ENCODE measurements at regions not wholly inside any gene's neighbourhood (a gene's known extent, or its start where the extent isn't known, plus 50 kb on each side); places are given as distances from the start of the nearest gene placed in this dataset.

DNA sequence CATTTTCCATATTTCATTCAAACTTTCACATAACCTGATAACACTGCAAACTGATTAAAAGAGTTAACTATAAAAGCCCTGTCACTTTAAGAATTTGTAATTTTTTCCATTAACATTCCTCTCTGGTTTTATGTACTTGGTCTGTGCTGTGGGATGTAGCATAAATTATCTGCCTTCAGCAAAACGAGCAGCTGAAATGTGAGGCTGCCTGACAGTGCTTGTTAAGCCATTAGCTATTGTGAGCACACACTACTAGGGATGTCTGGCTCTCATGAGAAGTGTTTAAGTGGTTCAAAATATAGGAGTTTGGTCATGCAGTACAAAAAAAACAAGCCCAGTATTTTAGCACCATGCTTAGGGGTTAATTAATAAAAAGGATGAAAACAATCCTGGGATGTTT, 63.0 kb downstream of the HOXA1 start:
- TF ChIP-seq KAT7 (CRISPR knock-in tag; IDR thresholded peaks at IDR 0.05; ENCODE audit: borderline replicate concordance) (no peak), JAZF1 (CRISPR knock-in tag; IDR thresholded peaks at IDR 0.05) (no peak)
- TF ChIP-seq, protein P1, sequence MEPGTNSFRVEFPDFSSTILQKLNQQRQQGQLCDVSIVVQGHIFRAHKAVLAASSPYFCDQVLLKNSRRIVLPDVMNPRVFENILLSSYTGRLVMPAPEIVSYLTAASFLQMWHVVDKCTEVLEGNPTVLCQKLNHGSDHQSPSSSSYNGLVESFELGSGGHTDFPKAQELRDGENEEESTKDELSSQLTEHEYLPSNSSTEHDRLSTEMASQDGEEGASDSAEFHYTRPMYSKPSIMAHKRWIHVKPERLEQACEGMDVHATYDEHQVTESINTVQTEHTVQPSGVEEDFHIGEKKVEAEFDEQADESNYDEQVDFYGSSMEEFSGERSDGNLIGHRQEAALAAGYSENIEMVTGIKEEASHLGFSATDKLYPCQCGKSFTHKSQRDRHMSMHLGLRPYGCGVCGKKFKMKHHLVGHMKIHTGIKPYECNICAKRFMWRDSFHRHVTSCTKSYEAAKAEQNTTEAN (CRISPR knock-in tag; IDR thresholded peaks at IDR 0.05), result no peak
- TF ChIP-seq, protein P2, sequence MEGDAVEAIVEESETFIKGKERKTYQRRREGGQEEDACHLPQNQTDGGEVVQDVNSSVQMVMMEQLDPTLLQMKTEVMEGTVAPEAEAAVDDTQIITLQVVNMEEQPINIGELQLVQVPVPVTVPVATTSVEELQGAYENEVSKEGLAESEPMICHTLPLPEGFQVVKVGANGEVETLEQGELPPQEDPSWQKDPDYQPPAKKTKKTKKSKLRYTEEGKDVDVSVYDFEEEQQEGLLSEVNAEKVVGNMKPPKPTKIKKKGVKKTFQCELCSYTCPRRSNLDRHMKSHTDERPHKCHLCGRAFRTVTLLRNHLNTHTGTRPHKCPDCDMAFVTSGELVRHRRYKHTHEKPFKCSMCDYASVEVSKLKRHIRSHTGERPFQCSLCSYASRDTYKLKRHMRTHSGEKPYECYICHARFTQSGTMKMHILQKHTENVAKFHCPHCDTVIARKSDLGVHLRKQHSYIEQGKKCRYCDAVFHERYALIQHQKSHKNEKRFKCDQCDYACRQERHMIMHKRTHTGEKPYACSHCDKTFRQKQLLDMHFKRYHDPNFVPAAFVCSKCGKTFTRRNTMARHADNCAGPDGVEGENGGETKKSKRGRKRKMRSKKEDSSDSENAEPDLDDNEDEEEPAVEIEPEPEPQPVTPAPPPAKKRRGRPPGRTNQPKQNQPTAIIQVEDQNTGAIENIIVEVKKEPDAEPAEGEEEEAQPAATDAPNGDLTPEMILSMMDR (IDR thresholded peaks at IDR 0.05), result no peak
